DND-41 (cell line): ENCODE measurements at regions not wholly inside any gene's neighbourhood (a gene's known extent, or its start where the extent isn't known, plus 50 kb on each side); places are given as distances from the start of the nearest gene placed in this dataset.

Experiments used
- ATAC-seq: fragments of 200-7000 bp; cut with Tn5 transposase; 3 replicates; pipeline ENCODE4 v1.9.1; 2021; ENCODE audit warnings: low read depth; ENCODE audit not compliant: insufficient read depth
- DNase-seq: peaks from one replicate; pipeline ENCODE4 v3.0.0-alpha.2; 2020
- H2AFZ ChIP-seq: 2 replicates; pipeline ENCODE4 v1.6.0; 2012; ENCODE audit warnings: low read depth, low read length
- H3K27ac ChIP-seq: 2 replicates; pipeline ENCODE4 v1.5.1; 2012; ENCODE audit warnings: low read length, inconsistent platforms
- H3K27me3 ChIP-seq: fragments of 200-600 bp; sonication (generic); 2 replicates; pipeline ENCODE4 v1.6.0; 2012; ENCODE audit warnings: low read length, mild to moderate bottlenecking, inconsistent platforms; ENCODE audit not compliant: insufficient read depth, poor library complexity
- H3K36me3 ChIP-seq: 2 replicates; pipeline ENCODE4 v1.5.1; 2012; ENCODE audit warnings: low read length, inconsistent platforms; ENCODE audit not compliant: insufficient read depth
- H3K4me1 ChIP-seq: 2 replicates; pipeline ENCODE4 v1.5.1; 2012; ENCODE audit warnings: mild to moderate bottlenecking, low read length; ENCODE audit not compliant: insufficient read depth
- H3K4me2 ChIP-seq: 2 replicates; pipeline ENCODE4 v1.6.0; 2012; ENCODE audit warnings: mild to moderate bottlenecking, moderate library complexity, low read length, inconsistent platforms; ENCODE audit not compliant: insufficient read depth
- H3K4me3 ChIP-seq, 2 experiments: fragments of 200-600 bp in 1 of 2; shearing (Covaris generic) in 1 of 2; 2 replicates each; pipeline ENCODE4 v1.5.1; 2012 to 2016; ENCODE audit warnings: inconsistent platforms in 2 of 2, low read length in 2 of 2, mild to moderate bottlenecking in 2 of 2, low read depth in 1 of 2, moderate library complexity in 1 of 2
- H3K79me2 ChIP-seq: 2 replicates; pipeline ENCODE4 v1.6.0; 2012; ENCODE audit warnings: low read length, inconsistent platforms; ENCODE audit not compliant: insufficient read depth
- H3K9ac ChIP-seq: 2 replicates; pipeline ENCODE4 v1.6.0; 2012; ENCODE audit warnings: low read depth, mild to moderate bottlenecking, inconsistent platforms, low read length, moderate library complexity
- H3K9me3 ChIP-seq: 2 replicates; pipeline ENCODE4 v1.5.1; 2012; ENCODE audit warnings: low read length, moderate library complexity, mild to moderate bottlenecking, inconsistent platforms; ENCODE audit not compliant: insufficient read depth, severe bottlenecking
- H4K20me1 ChIP-seq: 2 replicates; pipeline ENCODE4 v1.6.0; 2012; ENCODE audit warnings: low read length; ENCODE audit not compliant: insufficient read depth
- CTCF ChIP-seq: IDR thresholded peaks from 2 replicates; pipeline ENCODE4 v1.5.1; 2012; ENCODE audit warnings: borderline replicate concordance, low read length, moderate library complexity, mild to moderate bottlenecking; ENCODE audit not compliant: poor library complexity, severe bottlenecking; ENCODE audit errors: extremely low read depth
- EZH2 ChIP-seq: IDR thresholded peaks from 3 replicates; pipeline ENCODE4 v1.6.1; 2012; ENCODE audit warnings: borderline replicate concordance, low read depth, mild to moderate bottlenecking, moderate library complexity, low read length, inconsistent platforms; ENCODE audit not compliant: severe bottlenecking

- no peak overlapping the region for H3K4me2 ChIP-seq
- no peak overlapping the region for H3K9ac ChIP-seq
- no peaks in the 10 kb centered on the region for H3K4me1 ChIP-seq
- peaks cover 12% of the 10 kb centered on the region for H3K27me3 ChIP-seq
- H2AFZ ChIP-seq, result no peak overlapping the region
- no peak overlapping the region for H3K4me3 ChIP-seq
- no peak overlapping the region for H3K27ac ChIP-seq
- no peaks in the 10 kb centered on the region for H3K36me3 ChIP-seq
- no peaks in the 10 kb centered on the region for H4K20me1 ChIP-seq
- no peak for DNase-seq
- no peaks in the 10 kb centered on the region for H3K79me2 ChIP-seq
- ATAC-seq, result no peak
- TF ChIP-seq EZH2 (no peak), CTCF (no peak)
- H3K9me3 ChIP-seq, result no peaks in the 10 kb centered on the region
Measured at GRCh38 chr19:31578326-31578725, 229.1 kb upstream of the TSHZ3 start.

DNA sequence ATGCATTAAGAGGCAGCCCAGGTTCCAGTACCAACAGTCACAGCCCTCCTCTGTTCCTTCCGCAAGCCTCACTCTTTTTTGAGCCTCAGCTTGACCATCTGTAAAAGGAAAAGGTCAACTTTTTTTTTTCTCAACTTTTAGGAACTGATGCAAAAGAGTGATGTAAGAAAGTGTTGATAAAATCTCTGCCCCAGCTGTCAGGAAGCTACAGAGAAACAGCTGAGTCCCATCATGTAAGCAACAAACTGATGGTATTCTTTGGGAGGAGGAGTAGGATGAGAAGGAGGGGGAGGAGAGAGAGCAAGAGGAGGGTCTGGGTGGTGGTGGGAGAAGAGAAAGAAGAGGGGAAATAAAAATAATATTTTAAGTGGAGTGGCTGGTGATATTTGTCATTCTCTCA, 233.9 kb upstream of the TSHZ3 start:
- H4K20me1 ChIP-seq, result no peaks in the 10 kb centered on the region
- no peaks in the 10 kb centered on the region for H3K79me2 ChIP-seq
- no peak overlapping the region for H3K4me2 ChIP-seq
- no peaks in the 10 kb centered on the region for H3K36me3 ChIP-seq
- ATAC-seq, result no peak
- H3K4me1 ChIP-seq, result no peaks in the 10 kb centered on the region
- no peak for TF ChIP-seq CTCF
- no peak for TF ChIP-seq EZH2
- no peaks in the 10 kb centered on the region for H3K27me3 ChIP-seq
- H2AFZ ChIP-seq, result no peak overlapping the region
- no peaks in the 10 kb centered on the region for H3K9me3 ChIP-seq
- no peak overlapping the region for H3K9ac ChIP-seq
- H3K4me3 ChIP-seq, result no peak overlapping the region
- no peak for DNase-seq
- H3K27ac ChIP-seq, result no peak overlapping the region

DNA sequence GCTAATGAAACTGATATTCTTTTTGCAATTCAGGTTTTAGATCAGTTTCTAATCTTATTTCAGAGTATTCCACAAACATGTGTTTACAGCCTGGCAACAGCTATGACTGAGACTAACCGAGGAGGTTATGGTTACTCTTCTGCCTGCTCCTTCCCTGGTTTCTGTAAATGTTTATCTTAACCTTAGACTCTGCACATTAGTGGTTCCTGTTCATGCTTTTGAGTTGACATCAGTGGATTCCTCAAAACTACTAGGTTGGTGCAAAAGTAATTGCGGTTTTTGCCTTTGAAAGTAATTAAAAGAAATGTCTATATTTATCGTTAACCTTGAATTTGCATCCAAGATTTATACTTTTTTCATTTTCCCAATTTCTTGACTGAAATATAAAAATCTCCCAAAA, 237.0 kb upstream of the TSHZ3 start:
- Histone ChIP-seq H4K20me1 (no peaks in the 10 kb centered on the region), H2AFZ (no peak overlapping the region), H3K4me2 (no peak overlapping the region), H3K36me3 (no peaks in the 10 kb centered on the region), H3K4me3 (no peak overlapping the region), H3K27me3 (no peaks in the 10 kb centered on the region), H3K27ac (no peak overlapping the region), H3K9me3 (no peaks in the 10 kb centered on the region), H3K79me2 (no peaks in the 10 kb centered on the region), H3K9ac (no peak overlapping the region), H3K4me1 (no peaks in the 10 kb centered on the region)
- TF ChIP-seq EZH2, result no peak
- no peak for TF ChIP-seq CTCF
- DNase-seq, result no peak
- no peak for ATAC-seq

- no peak for DNase-seq
- Histone ChIP-seq H3K4me1 (no peaks in the 10 kb centered on the region), H2AFZ (no peak overlapping the region)
Measured at GRCh38 chr19:31589109-31589508, 239.9 kb upstream of the TSHZ3 start.

More at GRCh38 chr19:31589109-31589508, 239.9 kb upstream of the TSHZ3 start:
- TF ChIP-seq EZH2 (no peak), CTCF (no peak)
- Histone ChIP-seq H3K4me2 (no peak overlapping the region), H3K9ac (no peak overlapping the region), H3K27ac (no peak overlapping the region), H3K27me3 (no peaks in the 10 kb centered on the region), H4K20me1 (no peaks in the 10 kb centered on the region), H3K9me3 (no peaks in the 10 kb centered on the region), H3K4me3 (no peak overlapping the region), H3K36me3 (no peaks in the 10 kb centered on the region), H3K79me2 (no peaks in the 10 kb centered on the region)
- no peak for ATAC-seq
